ENCODE measurements at regions not wholly inside any gene's neighbourhood (a gene's known extent, or its start where the extent isn't known, plus 50 kb on each side); places are given as distances from the start of the nearest gene placed in this dataset.

DNA sequence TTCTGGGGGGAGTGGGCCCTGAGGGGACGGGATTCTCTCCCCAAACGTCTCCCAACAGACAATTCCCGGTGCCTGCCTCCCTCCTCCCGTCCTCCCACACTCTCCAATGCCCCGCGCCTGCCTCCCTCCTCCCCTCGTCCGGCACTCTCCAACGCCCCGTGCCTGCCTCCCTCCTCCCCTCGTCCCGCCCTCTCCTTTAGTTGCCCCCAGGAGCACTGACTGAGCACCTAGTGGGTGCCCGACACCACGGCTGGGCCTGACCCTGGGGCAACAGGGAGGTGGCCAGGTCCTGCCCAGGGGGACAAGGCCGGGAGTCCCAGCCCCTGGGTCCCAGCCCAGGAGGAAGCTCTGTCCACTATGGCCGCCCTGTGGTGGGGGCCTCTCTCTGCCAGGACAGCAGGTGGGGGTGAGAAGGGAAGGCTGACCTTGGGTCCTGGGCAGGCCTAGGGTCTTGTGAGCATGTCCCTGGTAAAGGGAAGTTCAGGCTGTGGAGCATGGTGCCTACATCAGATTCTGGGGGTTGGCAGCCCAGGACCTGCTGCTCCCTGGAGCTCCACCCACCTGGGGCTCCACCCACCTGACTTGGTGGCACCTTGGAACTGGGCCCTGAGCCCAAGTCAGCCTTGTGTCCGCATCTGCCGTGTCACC, 942.3 kb downstream of the BRD1 start:
- no peak for ATAC-seq

- no peak for ATAC-seq
Measured at GRCh38 chr22:48884786-48885185, 942.9 kb downstream of the BRD1 start.

DNA sequence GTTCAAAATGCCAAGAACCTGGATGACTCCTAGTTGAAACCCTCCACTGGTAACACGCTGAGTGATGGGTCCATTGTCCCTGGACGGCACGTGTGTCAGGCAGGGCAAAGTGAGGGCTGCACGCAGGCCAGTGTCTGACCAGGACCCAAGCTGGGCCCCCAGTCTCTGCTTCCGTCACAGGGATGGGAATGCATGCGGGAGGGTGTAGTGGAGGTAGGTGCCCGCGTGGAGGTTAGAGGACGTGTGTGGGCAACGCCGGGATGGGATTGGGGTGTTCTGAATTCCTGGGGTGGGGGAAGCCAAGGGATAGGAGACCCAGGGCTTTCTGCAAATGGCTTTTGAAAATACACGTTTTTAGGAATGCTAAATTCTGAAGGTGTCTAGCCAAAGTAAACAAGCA, 943.3 kb downstream of the BRD1 start:
- ATAC-seq: no peak

GRCh38 chr22:48883211-48883960, 944.3 kb downstream of the BRD1 start:
- ATAC-seq: no peak

GRCh38 chr22:48882636-48883200, 945.0 kb downstream of the BRD1 start:
- ATAC-seq: no peak

- ATAC-seq: no peak
Measured at GRCh38 chr22:48881326-48881980, 946.2 kb downstream of the BRD1 start.

- no peak for ATAC-seq
Measured at GRCh38 chr22:48880749-48881148, 946.9 kb downstream of the BRD1 start.

DNA sequence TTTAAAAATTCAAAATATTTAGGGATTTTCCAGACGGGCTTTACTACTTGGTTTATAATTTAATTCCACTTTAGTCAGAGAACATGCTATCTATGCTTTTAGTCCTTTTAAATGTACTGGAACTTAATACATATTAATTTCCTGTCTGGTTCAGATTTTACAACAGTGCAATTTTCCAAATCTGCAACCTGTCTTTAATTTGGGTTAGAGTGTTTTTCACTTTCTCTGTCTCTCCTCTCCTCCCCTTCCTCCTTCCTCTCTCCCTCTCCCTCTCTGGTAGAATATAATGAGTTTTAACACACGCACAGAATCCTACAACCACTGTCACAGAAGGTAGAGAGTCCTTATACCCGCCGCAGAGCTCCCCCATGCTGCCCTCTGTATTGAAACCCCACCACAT, 950.7 kb downstream of the BRD1 start:
- no peak for ATAC-seq

DNA sequence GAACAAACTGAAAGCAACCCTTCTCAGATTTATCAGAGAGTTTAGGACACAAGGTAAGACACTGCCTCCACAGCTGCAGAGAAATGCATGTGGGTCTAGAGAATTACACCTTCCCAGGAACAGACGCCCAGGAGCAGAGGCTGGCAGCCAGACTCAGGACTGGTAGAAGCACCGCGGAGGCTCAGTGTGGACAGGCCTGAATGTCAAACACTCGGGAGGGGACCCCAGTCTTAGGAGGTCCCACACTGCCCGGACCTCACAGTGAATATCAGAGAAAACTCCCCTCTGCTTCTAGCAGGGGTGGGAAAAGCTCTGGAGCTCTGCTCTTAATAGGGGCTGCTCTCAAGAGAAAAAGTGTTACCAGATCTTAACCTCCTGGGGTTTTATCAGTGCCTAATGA, 952.7 kb downstream of the BRD1 start:
- ATAC-seq: no peak

DNA sequence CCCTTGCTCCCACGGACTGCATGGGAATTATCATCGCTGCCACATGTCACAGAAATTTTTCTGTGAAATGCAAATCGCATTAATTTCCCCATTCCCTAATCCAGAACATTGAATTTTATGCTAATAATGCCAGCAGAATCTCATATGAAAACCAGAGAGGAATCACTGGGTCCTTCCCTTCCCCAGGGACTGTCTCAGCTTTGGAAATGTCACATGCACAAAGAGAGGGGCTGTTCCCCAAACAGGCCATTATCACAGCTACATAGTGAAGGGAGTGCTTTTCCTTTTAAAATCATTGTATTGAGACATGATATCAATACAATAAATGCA, 954.5 kb downstream of the BRD1 start:
- ATAC-seq: no peak

GRCh38 chr22:48872271-48873190, 955.1 kb downstream of the BRD1 start:
- no peak for ATAC-seq

DNA sequence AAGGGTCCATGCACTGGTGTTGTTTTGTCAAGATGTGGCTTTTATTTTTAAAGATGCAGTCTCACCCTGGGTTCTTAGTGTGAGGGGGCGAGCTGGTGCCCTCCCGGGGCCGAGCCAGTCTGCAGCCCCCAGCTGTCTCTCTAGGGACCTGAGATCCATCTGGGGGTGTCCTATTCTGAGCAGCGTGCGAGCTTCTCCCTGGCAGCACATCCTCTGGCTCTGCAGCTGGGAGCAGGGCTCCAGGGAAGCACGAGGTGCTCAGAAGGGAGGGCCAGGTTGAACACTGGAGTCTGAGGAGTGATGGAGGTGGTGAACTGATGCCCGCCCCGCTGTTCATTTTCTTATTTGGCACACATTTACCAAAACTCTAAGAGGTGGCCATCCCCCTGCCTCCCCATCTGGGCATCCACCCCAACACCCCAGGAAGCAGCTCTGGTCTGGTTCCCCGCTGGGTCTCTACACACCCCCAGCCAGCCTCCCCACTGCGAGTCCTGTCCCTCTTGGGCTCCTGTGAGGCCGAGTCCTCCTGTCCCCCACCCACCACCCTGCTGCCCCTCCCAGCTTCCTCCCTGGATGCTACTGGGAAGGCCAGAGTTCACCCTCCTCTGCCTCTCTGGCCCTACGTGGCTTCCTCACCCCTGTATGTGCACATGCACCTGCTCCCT, 956.4 kb downstream of the BRD1 start:
- ATAC-seq: no peak

DNA sequence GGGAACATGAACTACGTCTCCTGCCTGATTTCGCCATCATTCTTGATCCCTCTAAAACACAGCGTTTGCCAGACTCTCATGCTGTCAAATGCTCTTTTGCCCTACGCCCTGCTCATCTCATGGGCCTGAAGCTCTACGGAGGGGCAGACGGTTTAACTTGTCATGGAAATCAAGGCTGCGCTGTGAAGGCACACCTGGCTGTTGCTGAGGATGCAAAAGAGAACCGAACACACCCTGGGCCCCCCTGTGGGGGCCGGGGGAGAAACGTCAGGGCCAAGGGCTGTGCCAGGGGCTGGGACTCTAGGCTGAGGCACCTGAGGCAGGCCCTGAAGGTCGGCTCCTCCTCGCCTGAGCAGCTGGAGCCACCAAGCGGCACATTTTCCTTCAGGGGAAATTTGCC, 957.2 kb downstream of the BRD1 start:
- no peak for ATAC-seq

DNA sequence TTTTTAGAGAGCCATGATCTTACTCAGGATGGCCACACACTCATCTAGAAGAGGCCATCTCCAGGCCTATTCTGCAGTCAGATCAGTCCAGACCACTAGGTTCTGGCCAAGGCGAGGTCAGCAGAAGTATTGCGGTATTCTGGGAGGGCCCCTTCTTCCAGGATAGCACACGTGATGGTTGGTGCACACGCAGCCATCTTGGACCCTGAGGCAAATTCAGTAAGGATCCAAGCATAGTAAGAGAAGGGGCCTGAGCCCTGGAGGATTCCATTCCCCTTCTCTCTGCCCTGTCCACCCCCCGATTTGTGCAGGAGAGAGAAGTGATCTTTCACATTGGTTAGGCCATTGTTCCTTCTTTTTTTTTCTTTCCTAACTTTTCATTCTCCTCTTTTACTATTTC, 957.9 kb downstream of the BRD1 start:
- ATAC-seq: no peak

- ATAC-seq: no peak
Measured at GRCh38 chr22:48869161-48869560, 958.5 kb downstream of the BRD1 start.

DNA sequence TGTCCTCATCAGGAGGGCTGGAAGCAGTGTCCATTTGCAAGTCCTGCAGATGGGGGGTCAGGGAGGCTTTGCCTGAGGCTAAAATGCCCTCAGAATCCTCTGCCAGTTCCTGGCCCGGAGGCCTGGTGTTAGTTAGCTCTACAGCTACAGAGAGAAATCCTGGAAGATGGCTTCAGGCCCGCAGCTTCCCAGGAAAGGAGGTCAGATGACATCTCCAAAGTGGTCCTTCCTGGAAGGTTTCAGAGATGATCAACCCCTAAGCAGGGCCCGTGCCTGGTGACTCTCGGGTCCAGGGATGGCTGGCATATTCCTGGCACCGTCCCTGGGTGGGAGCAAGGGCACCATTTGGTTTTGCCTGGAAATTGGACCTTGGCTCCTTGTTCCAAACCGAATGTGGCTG, 959.1 kb downstream of the BRD1 start:
- ATAC-seq: no peak

GRCh38 chr22:48867891-48868290, 959.8 kb downstream of the BRD1 start:
- no peak for ATAC-seq

DNA sequence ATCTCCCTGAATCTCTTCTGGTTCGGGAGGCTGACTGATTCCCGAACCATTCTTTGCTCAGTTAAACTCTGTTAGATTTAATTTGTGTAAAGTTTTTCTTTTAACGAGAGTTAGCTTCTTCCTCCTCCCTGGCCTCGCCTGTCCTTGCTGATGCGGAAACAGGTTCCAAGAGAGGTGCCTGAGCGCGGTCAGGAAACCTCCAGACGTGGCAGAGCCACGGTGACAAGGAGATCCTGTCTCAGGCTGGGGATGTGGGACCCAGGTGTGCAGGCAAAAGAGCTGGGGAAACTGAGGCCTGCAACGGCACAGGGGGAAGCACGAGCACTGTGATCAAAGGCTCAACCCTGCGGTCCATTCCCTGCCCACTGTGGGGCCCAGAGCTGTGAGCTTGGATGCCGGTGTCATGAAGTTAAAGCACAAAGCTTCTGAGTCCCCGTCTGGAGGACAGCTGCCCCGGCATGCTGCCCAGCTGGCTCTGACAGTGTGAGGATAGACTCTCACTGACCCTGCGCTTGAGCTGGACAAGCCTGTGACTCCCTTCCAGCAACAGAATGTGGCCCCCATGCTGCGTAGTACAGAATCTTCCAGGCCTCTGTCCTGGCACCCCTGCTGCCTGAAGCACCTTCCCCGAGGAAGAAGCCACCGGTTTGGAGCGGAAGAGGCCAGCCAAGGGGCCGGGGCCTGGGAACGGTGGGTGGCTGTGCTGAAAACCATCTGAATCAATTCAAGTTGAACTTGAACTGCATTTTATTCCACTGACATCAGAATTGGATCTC, 960.6 kb downstream of the BRD1 start:
- no peak for ATAC-seq

- no peak for ATAC-seq
Measured at GRCh38 chr22:48864748-48865147, 962.9 kb downstream of the BRD1 start.

DNA sequence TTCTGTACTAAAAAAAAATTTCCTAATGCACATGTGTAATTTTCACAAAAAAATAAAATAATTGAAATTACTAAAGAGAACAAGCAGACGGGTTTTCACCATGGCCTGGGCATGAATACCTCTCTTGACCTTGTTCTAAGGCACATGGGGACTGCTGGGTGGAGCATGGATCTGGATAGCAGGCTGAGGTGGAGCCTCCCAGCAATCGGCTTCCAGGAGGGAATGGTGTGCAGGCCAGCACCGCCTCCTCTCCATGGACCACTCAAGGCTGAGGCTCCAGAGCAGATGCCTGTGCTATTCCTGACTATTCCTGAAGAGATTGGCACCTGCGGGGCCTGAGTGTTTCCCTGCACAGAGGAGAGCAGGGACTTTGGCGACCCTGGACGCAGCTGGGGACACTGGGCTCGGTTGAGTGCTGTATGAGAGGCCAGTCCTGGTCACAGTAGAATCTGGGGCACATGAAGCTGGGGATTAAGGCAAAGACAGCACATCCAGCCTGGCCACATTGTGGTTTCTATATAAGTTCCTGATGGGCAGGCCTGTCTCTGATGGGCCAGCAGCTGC, 963.6 kb downstream of the BRD1 start:
- ATAC-seq: no peak

- ATAC-seq: no peak
Measured at GRCh38 chr22:48860557-48860956, 967.1 kb downstream of the BRD1 start.

Data from activated CD4-positive, CD25-positive, alpha-beta regulatory T cell treated with anti-CD3 and anti-CD28 coated beads, Interleukin-2, amount 50 U/mL, for 24 hours (primary cell).